IPS-18a (cell line): ENCODE measurements at regions not wholly inside any gene's neighbourhood (a gene's known extent, or its start where the extent isn't known, plus 50 kb on each side); places are given as distances from the start of the nearest gene placed in this dataset.

Source experiments
- H3K27ac ChIP-seq: one replicate; pipeline ENCODE4 v1.5.1; 2013; ENCODE audit warnings: low read length
- H3K27me3 ChIP-seq: one replicate; pipeline ENCODE4 v1.6.1; 2013; ENCODE audit warnings: mild to moderate bottlenecking, low read length; ENCODE audit not compliant: control insufficient read depth, insufficient read depth
- H3K36me3 ChIP-seq: one replicate; pipeline ENCODE4 v1.6.1; 2013; ENCODE audit warnings: low read depth, low read length; ENCODE audit not compliant: control insufficient read depth
- H3K4me1 ChIP-seq: one replicate; pipeline ENCODE4 v1.6.1; 2013; ENCODE audit warnings: low read depth, low read length; ENCODE audit not compliant: control insufficient read depth
- H3K4me3 ChIP-seq: one replicate; pipeline ENCODE4 v1.5.1; 2013; ENCODE audit warnings: low read length
- H3K9ac ChIP-seq: one replicate; pipeline ENCODE4 v1.6.1; 2013; ENCODE audit warnings: mild to moderate bottlenecking, low read length, moderate library complexity
- H3K9me3 ChIP-seq: one replicate; pipeline ENCODE4 v1.6.1; 2013; ENCODE audit warnings: low read depth, low read length; ENCODE audit not compliant: control insufficient read depth

DNA sequence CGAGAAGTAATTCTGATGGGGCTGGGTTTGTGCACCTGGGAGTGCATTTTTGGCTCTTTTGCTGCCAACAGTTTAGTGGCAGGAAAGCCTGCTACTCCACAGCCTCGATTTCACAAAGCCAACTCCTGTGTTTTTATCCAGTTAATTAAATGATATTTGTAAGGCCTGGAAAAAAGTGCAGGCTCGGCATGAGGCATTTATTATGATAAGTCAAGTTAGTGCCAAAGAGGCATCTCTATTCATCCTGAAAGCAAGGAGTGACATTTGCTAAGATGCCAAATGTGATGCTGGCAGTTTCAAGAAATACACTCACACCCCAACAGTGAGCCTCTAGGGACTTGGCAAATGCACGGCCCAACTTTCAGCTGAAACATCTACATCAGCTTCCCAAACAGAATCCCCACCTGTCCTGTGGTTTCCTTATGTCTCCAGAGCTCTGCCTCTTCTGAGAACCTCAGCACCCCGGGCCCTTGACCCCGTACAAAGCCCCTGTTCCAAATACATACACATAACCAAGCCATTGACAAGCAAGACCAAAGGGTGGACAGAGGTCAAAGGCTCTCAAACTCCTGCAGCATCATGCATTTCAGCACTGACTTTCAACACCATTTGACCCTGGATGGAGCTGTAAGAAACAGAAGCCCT lies 955.1 kb upstream of the TMEM132C start:
- Histone ChIP-seq H3K27me3 (peaks cover 18% of the 10 kb centered on the region), H3K27ac (no peak overlapping the region), H3K9ac (no peak overlapping the region), H3K4me1 (no peaks in the 10 kb centered on the region), H3K4me3 (no peak overlapping the region), H3K36me3 (no peaks in the 10 kb centered on the region), H3K9me3 (peaks cover 8% of the 10 kb centered on the region)

DNA sequence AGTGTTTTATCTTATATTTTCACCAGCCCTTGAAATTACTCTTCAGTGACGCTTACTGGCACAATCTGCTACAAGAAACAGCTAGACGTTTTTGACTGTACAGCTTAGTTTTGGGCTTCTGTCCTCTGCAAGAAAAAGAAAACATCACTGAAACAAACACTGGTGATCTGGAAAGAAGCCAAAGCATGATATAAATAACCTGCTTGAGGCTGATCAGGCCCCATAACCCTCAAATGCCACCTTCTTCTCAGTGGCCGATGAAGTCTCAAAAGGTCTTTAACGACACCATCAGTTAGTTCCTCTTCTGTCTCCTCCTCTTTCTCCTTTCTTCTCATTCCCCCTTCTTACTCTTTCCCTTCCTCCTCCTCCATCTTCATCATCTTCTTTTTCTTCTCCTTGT lies 942.3 kb upstream of the TMEM132C start:
- H3K4me3 ChIP-seq, result no peak overlapping the region
- no peak overlapping the region for H3K9ac ChIP-seq
- H3K27ac ChIP-seq, result no peak overlapping the region
- peaks cover 22% of the 10 kb centered on the region for H3K27me3 ChIP-seq
- H3K9me3 ChIP-seq, result peaks cover 59% of the 10 kb centered on the region
- H3K4me1 ChIP-seq, result no peaks in the 10 kb centered on the region
- no peaks in the 10 kb centered on the region for H3K36me3 ChIP-seq

DNA sequence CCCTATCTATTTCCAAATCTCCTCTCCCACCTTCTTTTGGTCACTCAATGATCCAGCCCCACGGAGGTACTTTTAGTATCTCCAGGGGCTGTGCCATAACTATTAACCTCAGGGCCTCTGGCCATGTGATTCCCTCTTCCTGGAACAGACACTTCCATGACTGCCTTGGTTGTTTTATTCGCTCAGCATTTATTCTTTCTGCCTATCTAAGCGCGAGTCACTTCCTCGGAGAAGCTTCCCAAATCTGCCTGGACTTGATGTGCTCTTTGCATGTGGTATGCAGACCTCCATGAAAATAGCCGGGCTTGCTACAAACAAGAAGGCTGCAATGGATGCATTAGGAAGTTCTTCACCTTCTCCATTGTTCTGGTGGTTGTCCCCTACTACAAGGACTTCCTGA lies 939.0 kb upstream of the TMEM132C start:
- Histone ChIP-seq H3K9me3 (peaks cover 33% of the 10 kb centered on the region), H3K27ac (no peak overlapping the region), H3K4me1 (no peaks in the 10 kb centered on the region), H3K27me3 (no peaks in the 10 kb centered on the region), H3K36me3 (no peaks in the 10 kb centered on the region), H3K4me3 (no peak overlapping the region), H3K9ac (no peak overlapping the region)

DNA sequence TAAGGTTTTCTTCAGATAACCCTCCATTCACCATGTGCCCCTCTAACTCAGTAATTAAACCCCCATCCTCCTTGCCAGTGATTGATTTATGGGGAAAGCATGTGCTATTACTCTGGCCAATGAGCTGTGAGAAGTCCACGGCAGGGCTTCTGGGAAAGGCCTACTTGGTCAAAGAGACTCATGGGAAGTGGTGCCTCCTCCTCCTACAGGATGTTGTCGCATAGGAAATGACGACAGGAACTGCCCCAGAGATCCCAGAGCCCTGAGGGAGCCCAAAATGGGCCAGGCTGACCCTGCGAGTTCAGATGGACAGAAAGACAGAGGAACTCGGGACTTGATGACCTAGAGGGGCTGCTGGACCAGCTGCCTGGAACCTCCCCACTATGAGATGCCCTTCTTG lies 938.1 kb upstream of the TMEM132C start:
- H3K9ac ChIP-seq, result no peak overlapping the region
- no peak overlapping the region for H3K4me3 ChIP-seq
- no peaks in the 10 kb centered on the region for H3K27me3 ChIP-seq
- H3K4me1 ChIP-seq, result no peaks in the 10 kb centered on the region
- peaks cover 33% of the 10 kb centered on the region for H3K9me3 ChIP-seq
- no peak overlapping the region for H3K27ac ChIP-seq
- H3K36me3 ChIP-seq, result no peaks in the 10 kb centered on the region

DNA sequence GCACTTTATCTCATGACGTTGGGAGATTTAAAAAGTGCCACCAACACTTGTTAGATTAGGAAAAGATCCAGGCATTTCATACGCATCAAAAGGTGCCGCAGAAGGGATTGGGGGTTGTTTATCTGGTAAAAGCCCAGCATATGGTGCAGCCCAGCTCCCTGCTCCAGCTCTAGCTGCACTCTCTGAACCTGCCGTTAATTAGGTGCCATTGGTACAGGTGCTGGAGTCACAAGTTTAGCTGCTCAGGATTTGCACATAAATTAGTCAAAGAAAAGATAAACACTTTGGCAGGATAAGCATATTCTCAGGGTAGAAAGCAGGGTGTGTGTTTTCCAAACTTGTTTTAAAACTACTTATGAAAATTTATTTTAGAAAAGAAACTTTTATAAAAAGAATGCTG lies 932.6 kb upstream of the TMEM132C start:
- H3K4me3 ChIP-seq, result no peak overlapping the region
- no peaks in the 10 kb centered on the region for H3K27me3 ChIP-seq
- no peak overlapping the region for H3K27ac ChIP-seq
- no peaks in the 10 kb centered on the region for H3K4me1 ChIP-seq
- H3K9ac ChIP-seq, result no peak overlapping the region
- H3K9me3 ChIP-seq, result peaks cover 22% of the 10 kb centered on the region
- H3K36me3 ChIP-seq, result no peaks in the 10 kb centered on the region

DNA sequence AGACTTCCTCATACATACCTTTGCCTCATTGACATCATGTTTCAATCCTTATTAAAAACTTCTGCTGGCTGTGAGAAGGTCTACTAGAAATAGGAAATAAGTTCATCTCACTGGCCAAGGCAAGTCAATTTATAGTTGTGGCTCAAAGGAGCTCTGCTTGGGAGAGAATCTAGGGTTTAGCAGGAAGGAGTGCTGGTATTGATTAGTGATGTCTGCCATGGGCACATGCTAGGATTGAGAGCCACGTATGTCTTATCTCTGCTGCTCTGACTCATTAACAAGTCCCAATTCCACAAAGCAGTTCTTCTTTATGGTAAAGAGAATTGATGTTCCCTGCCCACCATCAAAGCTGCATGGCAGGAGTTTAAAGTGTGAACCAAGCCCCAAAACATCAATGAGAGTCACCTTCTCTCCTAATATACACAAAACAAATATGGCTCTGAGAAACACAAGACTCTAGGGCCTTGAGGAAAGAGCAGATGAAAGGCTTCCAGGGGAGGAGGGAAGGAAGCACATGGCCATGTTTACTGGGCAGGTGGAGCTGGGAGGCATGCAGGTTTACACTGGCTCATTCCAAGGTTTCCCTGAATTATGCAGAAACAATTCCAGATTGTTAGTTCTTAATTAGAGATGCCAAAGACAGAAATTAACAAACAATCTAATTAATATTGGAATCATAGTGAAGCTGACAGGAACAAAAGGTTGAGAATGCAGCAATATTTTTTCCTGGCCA lies 931.9 kb upstream of the TMEM132C start:
- no peaks in the 10 kb centered on the region for H3K27me3 ChIP-seq
- no peak overlapping the region for H3K9ac ChIP-seq
- peaks cover 23% of the 10 kb centered on the region for H3K9me3 ChIP-seq
- no peaks in the 10 kb centered on the region for H3K4me1 ChIP-seq
- H3K4me3 ChIP-seq, result no peak overlapping the region
- H3K36me3 ChIP-seq, result no peaks in the 10 kb centered on the region
- no peak overlapping the region for H3K27ac ChIP-seq

DNA sequence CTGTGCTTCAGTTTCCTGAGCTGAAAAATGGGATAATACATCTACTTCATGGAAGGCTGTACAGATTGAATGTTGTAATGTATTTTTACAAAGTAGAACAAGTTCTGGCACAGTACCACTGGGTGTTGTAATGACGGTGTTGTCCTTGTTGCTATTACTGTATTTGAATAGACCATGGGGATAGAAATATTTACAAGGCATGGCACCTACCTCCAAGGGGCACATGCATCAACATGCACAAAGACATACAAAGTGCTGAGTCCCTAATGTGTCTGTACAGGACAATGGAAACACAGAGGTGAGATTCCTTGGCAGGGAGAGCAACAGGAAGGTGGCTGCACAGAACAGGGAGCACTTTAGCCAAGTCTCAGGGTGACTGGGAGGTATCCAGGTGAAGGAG lies 930.6 kb upstream of the TMEM132C start:
- H3K4me1 ChIP-seq, result no peaks in the 10 kb centered on the region
- H3K27ac ChIP-seq, result no peak overlapping the region
- H3K4me3 ChIP-seq, result no peak overlapping the region
- no peaks in the 10 kb centered on the region for H3K36me3 ChIP-seq
- peaks cover 26% of the 10 kb centered on the region for H3K9me3 ChIP-seq
- no peaks in the 10 kb centered on the region for H3K27me3 ChIP-seq
- H3K9ac ChIP-seq, result no peak overlapping the region

DNA sequence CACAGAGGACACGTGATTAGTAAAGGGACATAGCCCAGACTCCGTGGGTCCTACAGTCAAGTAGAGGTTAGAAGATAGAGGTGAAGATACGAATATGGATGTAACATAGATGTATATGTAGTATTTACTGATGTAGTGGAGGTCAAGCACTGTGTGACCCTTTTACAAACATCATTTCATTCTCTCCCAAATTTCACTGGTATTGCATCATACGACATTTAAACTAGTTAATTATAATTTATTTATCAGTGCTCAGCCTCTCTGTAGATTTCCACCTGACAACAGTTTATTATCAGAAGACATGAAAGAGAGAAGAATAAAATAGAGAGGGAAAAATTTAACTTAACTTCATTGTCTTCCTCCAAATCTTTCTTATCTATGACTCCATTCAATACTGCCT lies 927.9 kb upstream of the TMEM132C start:
- H3K4me1 ChIP-seq, result no peaks in the 10 kb centered on the region
- no peak overlapping the region for H3K27ac ChIP-seq

DNA sequence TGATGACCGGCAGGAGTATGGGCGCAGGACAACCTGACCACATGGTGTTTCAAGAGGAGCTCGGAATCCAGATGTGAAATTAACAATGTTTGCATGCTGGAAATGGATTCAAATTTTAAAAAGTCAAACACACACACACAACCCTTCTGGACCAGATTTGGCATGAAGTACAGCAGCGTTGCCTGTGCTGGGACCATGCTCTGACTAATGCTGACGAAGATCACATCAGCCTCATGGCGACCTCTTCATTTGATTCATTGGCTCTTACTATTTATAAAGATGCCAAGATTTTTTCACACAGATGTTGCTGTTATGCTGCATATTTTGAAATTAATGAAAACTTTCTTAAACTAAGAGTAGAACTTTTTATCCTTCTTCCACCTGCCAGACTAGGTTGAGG lies 926.6 kb upstream of the TMEM132C start:
- Histone ChIP-seq H3K27me3 (no peaks in the 10 kb centered on the region), H3K9me3 (peaks cover 41% of the 10 kb centered on the region), H3K36me3 (no peaks in the 10 kb centered on the region), H3K9ac (no peak overlapping the region), H3K27ac (no peak overlapping the region), H3K4me3 (no peak overlapping the region), H3K4me1 (no peaks in the 10 kb centered on the region)

More for the DNA sequence above, 927.9 kb upstream of the TMEM132C start:
- Histone ChIP-seq H3K9me3 (peaks cover 36% of the 10 kb centered on the region), H3K27me3 (no peaks in the 10 kb centered on the region), H3K4me3 (no peak overlapping the region), H3K9ac (no peak overlapping the region), H3K36me3 (no peaks in the 10 kb centered on the region)

DNA sequence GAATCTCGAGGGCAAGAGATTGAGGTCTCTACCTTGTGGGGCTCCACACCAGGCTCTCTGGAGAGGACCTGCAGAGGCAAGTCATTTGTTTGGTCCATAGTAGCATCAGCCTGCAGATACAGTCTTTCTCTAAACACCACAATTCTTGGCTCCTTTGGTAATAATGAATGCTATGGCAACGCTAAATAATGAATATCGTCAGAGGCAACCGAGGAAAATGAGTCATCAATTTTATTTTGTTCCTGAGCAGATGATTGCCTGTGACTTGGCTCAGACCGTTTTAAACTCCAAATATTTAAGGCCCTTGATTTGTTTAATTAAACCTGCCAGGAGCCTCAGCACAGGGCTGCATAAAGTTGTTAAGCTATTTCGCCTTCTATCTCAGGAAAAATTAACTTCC lies 924.1 kb upstream of the TMEM132C start:
- no peak overlapping the region for H3K27ac ChIP-seq
- no peak overlapping the region for H3K4me3 ChIP-seq
- H3K4me1 ChIP-seq, result no peaks in the 10 kb centered on the region
- no peaks in the 10 kb centered on the region for H3K36me3 ChIP-seq
- no peak overlapping the region for H3K9ac ChIP-seq
- peaks cover 47% of the 10 kb centered on the region for H3K9me3 ChIP-seq
- no peaks in the 10 kb centered on the region for H3K27me3 ChIP-seq

DNA sequence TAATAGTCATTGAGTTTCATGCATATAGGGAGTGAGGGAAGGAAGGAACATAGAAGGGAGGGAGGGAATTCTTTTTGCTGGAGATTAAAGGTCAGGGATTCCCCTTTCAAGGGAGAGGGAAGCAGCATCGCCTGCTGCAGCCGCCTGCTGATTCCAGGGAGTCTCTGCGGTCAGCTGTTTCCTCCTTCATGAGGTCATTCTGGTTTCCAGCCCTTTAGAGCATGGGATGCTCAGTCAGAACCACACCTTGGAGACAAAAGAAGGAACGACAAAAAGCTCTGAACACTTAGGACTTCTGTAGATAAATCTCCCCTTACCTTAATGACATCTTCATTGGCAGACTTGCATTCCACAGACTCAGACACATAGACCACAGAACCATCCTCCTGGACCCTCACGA lies 923.0 kb upstream of the TMEM132C start:
- H3K4me1 ChIP-seq, result no peaks in the 10 kb centered on the region
- H3K36me3 ChIP-seq, result no peaks in the 10 kb centered on the region
- H3K9me3 ChIP-seq, result peaks cover 52% of the 10 kb centered on the region
- no peak overlapping the region for H3K4me3 ChIP-seq
- H3K9ac ChIP-seq, result no peak overlapping the region
- no peak overlapping the region for H3K27ac ChIP-seq
- H3K27me3 ChIP-seq, result no peaks in the 10 kb centered on the region

DNA sequence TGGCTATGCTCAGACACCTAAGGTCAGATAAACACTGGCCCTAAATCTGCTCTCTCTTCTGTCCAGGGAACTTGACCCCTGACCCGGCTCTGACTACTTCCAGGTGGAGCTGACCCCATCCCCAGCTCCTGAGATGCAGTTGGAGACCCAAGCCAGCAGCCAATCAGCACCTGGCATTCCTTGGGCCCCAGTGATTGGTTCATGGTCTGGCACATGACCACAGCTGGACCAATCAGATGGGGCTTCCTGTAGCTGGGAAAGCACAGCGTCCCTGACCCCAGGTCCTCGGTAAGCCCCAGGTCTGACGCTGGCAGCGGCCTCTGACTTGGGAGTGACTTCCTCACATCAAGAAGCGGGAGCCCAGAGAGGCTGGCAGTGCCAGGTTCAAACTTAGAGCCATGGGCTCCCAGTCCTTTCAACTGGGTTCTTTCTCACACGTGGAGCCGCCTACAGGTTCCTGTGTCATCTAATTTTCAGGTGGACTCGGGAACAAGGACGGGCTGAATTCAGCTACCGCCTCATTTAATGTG lies 915.4 kb upstream of the TMEM132C start:
- no peaks in the 10 kb centered on the region for H3K4me1 ChIP-seq
- H3K9ac ChIP-seq, result no peak overlapping the region
- peaks cover 41% of the 10 kb centered on the region for H3K9me3 ChIP-seq
- no peak overlapping the region for H3K27ac ChIP-seq
- no peak overlapping the region for H3K4me3 ChIP-seq
- H3K36me3 ChIP-seq, result no peaks in the 10 kb centered on the region
- no peaks in the 10 kb centered on the region for H3K27me3 ChIP-seq
